Upper lobe of left lung (tissue), 4 donors: ENCODE measurements at regions not wholly inside any gene's neighbourhood (a gene's known extent, or its start where the extent isn't known, plus 50 kb on each side); places are given as distances from the start of the nearest gene placed in this dataset.

Experiments used
- POLR2A ChIP-seq, 4 donors: fragments of 450-650 bp; IDR thresholded peaks; one replicate each; pipeline ENCODE4 v1.5.1; 2016 to 2017; ENCODE audit warnings: antibody characterized with exemption in 4 of 4, mild to moderate bottlenecking in 2 of 4
- TF ChIP-seq, protein P1 (sequence below), 6 experiments: fragments of 450-650 bp in 4 of 6; fragments of 200-600 bp in 2 of 6; sonication (generic) in 2 of 6; IDR thresholded peaks; one replicate each; pipeline ENCODE4 v1.5.1; 2016 to 2019; ENCODE audit warnings: antibody characterized with exemption in 6 of 6

GRCh38 chr2:14501061-14501460, 131.5 kb upstream of the LRATD1 start:
- TF ChIP-seq, protein P1, sequence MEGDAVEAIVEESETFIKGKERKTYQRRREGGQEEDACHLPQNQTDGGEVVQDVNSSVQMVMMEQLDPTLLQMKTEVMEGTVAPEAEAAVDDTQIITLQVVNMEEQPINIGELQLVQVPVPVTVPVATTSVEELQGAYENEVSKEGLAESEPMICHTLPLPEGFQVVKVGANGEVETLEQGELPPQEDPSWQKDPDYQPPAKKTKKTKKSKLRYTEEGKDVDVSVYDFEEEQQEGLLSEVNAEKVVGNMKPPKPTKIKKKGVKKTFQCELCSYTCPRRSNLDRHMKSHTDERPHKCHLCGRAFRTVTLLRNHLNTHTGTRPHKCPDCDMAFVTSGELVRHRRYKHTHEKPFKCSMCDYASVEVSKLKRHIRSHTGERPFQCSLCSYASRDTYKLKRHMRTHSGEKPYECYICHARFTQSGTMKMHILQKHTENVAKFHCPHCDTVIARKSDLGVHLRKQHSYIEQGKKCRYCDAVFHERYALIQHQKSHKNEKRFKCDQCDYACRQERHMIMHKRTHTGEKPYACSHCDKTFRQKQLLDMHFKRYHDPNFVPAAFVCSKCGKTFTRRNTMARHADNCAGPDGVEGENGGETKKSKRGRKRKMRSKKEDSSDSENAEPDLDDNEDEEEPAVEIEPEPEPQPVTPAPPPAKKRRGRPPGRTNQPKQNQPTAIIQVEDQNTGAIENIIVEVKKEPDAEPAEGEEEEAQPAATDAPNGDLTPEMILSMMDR (IDR thresholded peaks at IDR 0.05) = no peak
- no peak for TF ChIP-seq POLR2A (IDR thresholded peaks at IDR 0.05)
